ENCODE measurements at regions not wholly inside any gene's neighbourhood (a gene's known extent, or its start where the extent isn't known, plus 50 kb on each side); places are given as distances from the start of the nearest gene placed in this dataset.

GRCh38 chr6:166003569-166003968, 164.1 kb downstream of the TBXT start:
- TF ChIP-seq FOS (IDR thresholded peaks at IDR 0.05; ENCODE audit: low read depth, low read length), result no peak
- no peak for TF ChIP-seq USF2 (IDR thresholded peaks at IDR 0.05; ENCODE audit: low read depth, low read length)
- no peak for TF ChIP-seq CTCF (conservative IDR thresholded peaks at IDR 0.05; ENCODE audit: low read depth, low read length)
- no peak for TF ChIP-seq POLR2A (IDR thresholded peaks at IDR 0.05; ENCODE audit: low read depth, low read length)
- no peak for TF ChIP-seq RAD21 (IDR thresholded peaks at IDR 0.05; ENCODE audit: low read length)
- no peak for TF ChIP-seq RFX5 (IDR thresholded peaks at IDR 0.05; ENCODE audit: low read depth, low read length)
- TF ChIP-seq BHLHE40 (IDR thresholded peaks at IDR 0.05; ENCODE audit: low read depth, low read length), result no peak
